Fibroblast of the aortic adventitia (primary cell): ENCODE measurements at regions not wholly inside any gene's neighbourhood (a gene's known extent, or its start where the extent isn't known, plus 50 kb on each side); places are given as distances from the start of the nearest gene placed in this dataset.
"Not testable (repeated sequence)": the region's sequence is repeated elsewhere in the genome, so short reads cannot be mapped to it uniquely, and the experiment has no call there.

Source experiments
- DNase-seq: peaks from one replicate; pipeline ENCODE4 v3.0.0-alpha.2; 2010; ENCODE audit warnings: low read depth
- H3K4me3 ChIP-seq: 2 replicates; pipeline ENCODE4 v1.5.1; 2011; ENCODE audit warnings: low read depth, mild to moderate bottlenecking, control low read depth, low read length, moderate library complexity
- CTCF ChIP-seq: IDR thresholded peaks from 2 replicates; pipeline ENCODE4 v1.5.1; 2011; ENCODE audit warnings: mild to moderate bottlenecking, low read length, control low read depth, inconsistent platforms; ENCODE audit not compliant: insufficient read depth

- DNase-seq, result no peak
- no peak overlapping the region for H3K4me3 ChIP-seq
- TF ChIP-seq CTCF, result no peak
Measured at GRCh38 chr11:87803748-87804147, 371.5 kb downstream of the RAB38 start.

- not testable (repeated sequence) for DNase-seq, H3K4me3 ChIP-seq
Measured at GRCh38 chr11:87784862-87785261, 390.4 kb downstream of the RAB38 start.

GRCh38 chr11:87780068-87780413 lies 395.2 kb downstream of the RAB38 start:
- DNase-seq, result no peak
- TF ChIP-seq CTCF, result no peak
- no peak overlapping the region for H3K4me3 ChIP-seq

- H3K4me3 ChIP-seq, result no peak overlapping the region
- TF ChIP-seq CTCF, result no peak
- no peak for DNase-seq
Measured at GRCh38 chr11:87779276-87780067, 395.8 kb downstream of the RAB38 start.

- no peak for TF ChIP-seq CTCF
- DNase-seq, result no peak
- H3K4me3 ChIP-seq, result no peak overlapping the region
Measured at GRCh38 chr11:87778357-87778756, 396.9 kb downstream of the RAB38 start.

- no peak for DNase-seq
- no peak for TF ChIP-seq CTCF
- no peak overlapping the region for H3K4me3 ChIP-seq
Measured at GRCh38 chr11:87775036-87775435, 400.2 kb downstream of the RAB38 start.

GRCh38 chr11:87769661-87770060 lies 405.6 kb downstream of the RAB38 start:
- no peak for DNase-seq
- H3K4me3 ChIP-seq, result no peak overlapping the region
- no peak for TF ChIP-seq CTCF
